ENCODE measurements at regions not wholly inside any gene's neighbourhood (a gene's known extent, or its start where the extent isn't known, plus 50 kb on each side); places are given as distances from the start of the nearest gene placed in this dataset.

- no peak for TF ChIP-seq CTCF (IDR thresholded peaks at IDR 0.05)
- no peak for TF ChIP-seq POLR2A (IDR thresholded peaks at IDR 0.05)
These were observed 216.3 kb downstream of the SLC6A15 start for GRCh38 chr12:84696281-84696680.
